Keratinocyte (primary cell): ENCODE measurements at regions not wholly inside any gene's neighbourhood (a gene's known extent, or its start where the extent isn't known, plus 50 kb on each side); places are given as distances from the start of the nearest gene placed in this dataset.

Source experiments
- DNase-seq: peaks from one replicate; pipeline ENCODE4 v3.0.0-alpha.2; 2011; ENCODE audit warnings: low read depth, missing footprints, low spot score
- FAIRE-seq: peaks from 2 replicates; lab custom pipeline; 2011; peaks lifted over from hg19 to GRCh38; lab: Jason Lieb, UNC
- H2AFZ ChIP-seq: 2 replicates; pipeline ENCODE4 v1.6.0; 2012; ENCODE audit warnings: low read length, control low read depth, inconsistent platforms; ENCODE audit not compliant: control insufficient read depth
- H3K27ac ChIP-seq: 2 replicates; pipeline ENCODE4 v1.5.1; 2011; ENCODE audit warnings: low read length; ENCODE audit not compliant: control insufficient read depth, insufficient read depth
- H3K27me3 ChIP-seq: 3 replicates; pipeline ENCODE4 v1.6.0; 2011; ENCODE audit warnings: low read length; ENCODE audit not compliant: control insufficient read depth, insufficient read depth; ENCODE audit errors: extremely low read depth
- H3K36me3 ChIP-seq, 2 experiments: 2 replicates in 1 of 2; 3 replicates in 1 of 2; pipeline ENCODE4 v1.5.1; 2011; ENCODE audit warnings: low read length in 2 of 2, mild to moderate bottlenecking in 1 of 2; ENCODE audit not compliant: control insufficient read depth in 2 of 2, insufficient read depth in 2 of 2; ENCODE audit errors: extremely low read depth in 1 of 2
- H3K4me1 ChIP-seq: 3 replicates; pipeline ENCODE4 v1.5.1; 2011; ENCODE audit warnings: low read length; ENCODE audit not compliant: control insufficient read depth, insufficient read depth; ENCODE audit errors: extremely low read depth
- H3K4me2 ChIP-seq: 3 replicates; pipeline ENCODE4 v1.6.0; 2011; ENCODE audit warnings: low read depth, low read length; ENCODE audit not compliant: control insufficient read depth, insufficient read depth; ENCODE audit errors: extremely low read depth
- H3K4me3 ChIP-seq, 3 experiments: fragments of 200-600 bp in 1 of 3; sonication (generic) in 1 of 3; 2 replicates in 2 of 3; 3 replicates in 1 of 3; pipeline ENCODE4 v1.5.1; 2011 to 2016; ENCODE audit warnings: low read length in 3 of 3, mild to moderate bottlenecking in 3 of 3, control low read depth in 2 of 3, inconsistent platforms in 1 of 3, low read depth in 1 of 3, mixed read lengths in 1 of 3, mixed run types in 1 of 3, moderate library complexity in 1 of 3; ENCODE audit not compliant: control insufficient read depth in 2 of 3, insufficient read depth in 2 of 3; ENCODE audit errors: extremely low read depth in 1 of 3
- H3K79me2 ChIP-seq: 2 replicates; pipeline ENCODE4 v1.6.0; 2012; ENCODE audit warnings: low read length; ENCODE audit not compliant: control insufficient read depth, insufficient read depth
- H3K9ac ChIP-seq: 3 replicates; pipeline ENCODE4 v1.6.0; 2011; ENCODE audit warnings: low read length; ENCODE audit not compliant: control insufficient read depth, insufficient read depth; ENCODE audit errors: extremely low read depth
- H3K9me1 ChIP-seq: 3 replicates; pipeline ENCODE4 v1.6.0; 2011; ENCODE audit warnings: low read length; ENCODE audit not compliant: control insufficient read depth, insufficient read depth; ENCODE audit errors: extremely low read depth
- H3K9me3 ChIP-seq: 2 replicates; pipeline ENCODE4 v1.5.1; 2012; ENCODE audit warnings: low read depth, low read length; ENCODE audit not compliant: control insufficient read depth
- H4K20me1 ChIP-seq: 3 replicates; pipeline ENCODE4 v1.6.0; 2011; ENCODE audit warnings: low read length; ENCODE audit not compliant: control insufficient read depth, insufficient read depth; ENCODE audit errors: extremely low read depth
- EZH2 ChIP-seq: IDR thresholded peaks from one replicate; pipeline ENCODE4 v1.6.1; 2012; ENCODE audit warnings: inconsistent platforms, mild to moderate bottlenecking, low read length, moderate library complexity
- dilution Hi-C: fragments of 300-500 bp; cut with MboI; formaldehyde crosslinking; loops from one replicate; pipeline ENCODE4 v1.7.0; 2020; ENCODE audit warnings: low sequenced_read_pairs; ENCODE audit not compliant: extremely low pct_ligation_motif_present
- TF ChIP-seq, protein P1 (sequence below), 3 experiments: IDR thresholded peaks in 1 of 3; conservative IDR thresholded peaks in 1 of 3; optimal IDR thresholded peaks in 1 of 3; 2 replicates in 2 of 3; 3 replicates in 1 of 3; pipeline versions ENCODE3 to v1.5.1; 2011; ENCODE audit warnings: low read length in 3 of 3, mild to moderate bottlenecking in 3 of 3, moderate library complexity in 2 of 3, control low read depth in 1 of 3, inconsistent platforms in 1 of 3; ENCODE audit not compliant: insufficient read depth in 2 of 3; ENCODE audit errors: extremely low read depth in 1 of 3

DNA sequence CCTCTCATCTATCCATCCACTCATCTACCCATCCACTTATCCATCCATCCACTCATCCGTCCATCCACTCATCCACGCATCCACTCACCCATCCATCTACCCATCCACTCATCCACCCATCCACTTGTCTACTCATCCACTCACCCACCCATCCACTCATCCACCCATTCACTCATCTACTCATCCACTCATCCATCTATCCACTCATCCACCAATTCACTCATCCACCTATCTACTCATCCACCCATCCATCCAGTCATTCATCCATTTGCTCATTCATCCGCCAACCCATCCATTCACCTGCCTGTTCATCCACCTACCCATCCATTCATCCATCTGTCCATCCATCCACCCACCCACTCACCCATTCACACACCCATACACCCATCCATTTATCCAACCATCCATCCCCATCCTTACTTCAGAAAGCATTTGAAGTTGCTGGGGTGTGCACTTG is 329.6 kb downstream of the SEC14L1 start:
- dilution Hi-C loops, result no loop called here
- H3K9me1 ChIP-seq, result peaks cover 18% of the 10 kb centered on the region
- H3K4me2 ChIP-seq, result peak overlapping the region; percentile 87

DNA sequence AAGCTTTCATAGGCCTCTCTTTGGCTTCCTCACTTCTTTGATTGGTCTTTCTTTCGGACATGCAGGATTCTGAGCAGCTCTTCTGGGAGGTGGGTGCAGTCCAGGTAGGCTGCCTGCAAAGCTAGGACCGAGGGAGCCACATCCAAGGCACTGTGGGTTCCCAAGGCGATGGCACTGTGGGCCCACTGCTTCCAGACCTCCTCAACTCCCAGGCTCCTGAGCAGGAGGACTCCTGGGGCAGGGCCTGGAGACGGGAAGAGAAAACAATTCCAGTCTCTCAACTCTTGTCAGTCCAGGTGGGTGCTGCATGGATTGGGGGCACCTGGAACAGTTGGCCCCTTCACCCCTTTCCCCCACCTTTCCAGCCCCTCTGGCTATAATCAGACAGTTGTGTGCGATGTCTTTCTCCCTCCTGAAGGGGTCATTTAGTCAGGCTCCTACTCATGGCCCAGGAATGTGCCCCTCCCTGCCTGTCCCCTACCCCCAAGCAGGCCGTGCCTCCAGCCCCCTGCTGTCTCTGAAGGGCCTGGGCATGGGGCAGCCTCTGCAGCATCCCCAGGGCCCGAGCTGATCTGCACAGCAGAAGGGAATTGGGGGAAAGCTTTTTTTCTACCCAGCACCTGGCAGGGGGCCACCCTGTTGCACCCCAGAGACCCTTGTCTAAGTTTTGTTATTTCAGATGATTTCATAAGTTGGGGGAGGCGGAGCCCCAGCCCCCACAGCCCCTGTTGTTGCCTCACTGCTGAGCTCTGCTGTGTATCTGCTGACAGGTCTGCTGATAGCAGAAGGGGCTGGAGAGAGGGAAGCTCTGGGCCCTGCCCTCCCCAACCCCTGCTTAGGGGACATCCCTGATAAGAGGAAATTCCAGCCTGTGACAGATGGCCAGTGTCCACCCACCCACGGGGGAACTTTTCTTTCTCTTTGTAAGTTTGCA is 330.3 kb downstream of the SEC14L1 start:
- no peak for TF ChIP-seq EZH2
- TF ChIP-seq, protein P1, sequence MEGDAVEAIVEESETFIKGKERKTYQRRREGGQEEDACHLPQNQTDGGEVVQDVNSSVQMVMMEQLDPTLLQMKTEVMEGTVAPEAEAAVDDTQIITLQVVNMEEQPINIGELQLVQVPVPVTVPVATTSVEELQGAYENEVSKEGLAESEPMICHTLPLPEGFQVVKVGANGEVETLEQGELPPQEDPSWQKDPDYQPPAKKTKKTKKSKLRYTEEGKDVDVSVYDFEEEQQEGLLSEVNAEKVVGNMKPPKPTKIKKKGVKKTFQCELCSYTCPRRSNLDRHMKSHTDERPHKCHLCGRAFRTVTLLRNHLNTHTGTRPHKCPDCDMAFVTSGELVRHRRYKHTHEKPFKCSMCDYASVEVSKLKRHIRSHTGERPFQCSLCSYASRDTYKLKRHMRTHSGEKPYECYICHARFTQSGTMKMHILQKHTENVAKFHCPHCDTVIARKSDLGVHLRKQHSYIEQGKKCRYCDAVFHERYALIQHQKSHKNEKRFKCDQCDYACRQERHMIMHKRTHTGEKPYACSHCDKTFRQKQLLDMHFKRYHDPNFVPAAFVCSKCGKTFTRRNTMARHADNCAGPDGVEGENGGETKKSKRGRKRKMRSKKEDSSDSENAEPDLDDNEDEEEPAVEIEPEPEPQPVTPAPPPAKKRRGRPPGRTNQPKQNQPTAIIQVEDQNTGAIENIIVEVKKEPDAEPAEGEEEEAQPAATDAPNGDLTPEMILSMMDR (optimal IDR thresholded peaks at IDR 0.05 in 1 of 3, IDR thresholded peaks at IDR 0.05 in 1 of 3, conservative IDR thresholded peaks at IDR 0.05 in 1 of 3; ENCODE audit: extremely low read depth in 1 of 3, insufficient read depth in 2 of 3, low read length in 3 of 3), result no peak
- dilution Hi-C loops, result no loop called here
- Histone ChIP-seq H2AFZ (no peak overlapping the region), H3K4me1 (peaks cover 70% of the 10 kb centered on the region), H3K27me3 (no peaks in the 10 kb centered on the region), H3K36me3 (peaks cover 7 to 15% of the 10 kb centered on the region in 2 experiments), H3K9me3 (no peaks in the 10 kb centered on the region), H3K79me2 (peaks cover 71% of the 10 kb centered on the region), H4K20me1 (peaks cover 11% of the 10 kb centered on the region), H3K4me3 (peak overlapping the region in 1 of 3 experiments; percentile 3), H3K9ac (peak overlapping the region; percentile 48), H3K9me1 (peaks cover 21% of the 10 kb centered on the region), H3K4me2 (peak overlapping the region; percentile 87), H3K27ac (peak overlapping the region; percentile 77)
- no peak for DNase-seq
- no peak for FAIRE-seq

More for the DNA sequence above, 329.6 kb downstream of the SEC14L1 start:
- Histone ChIP-seq H3K79me2 (peaks cover 67% of the 10 kb centered on the region), H4K20me1 (peaks cover 4% of the 10 kb centered on the region), H3K9me3 (no peaks in the 10 kb centered on the region), H3K36me3 (peaks cover 7 to 15% of the 10 kb centered on the region in 2 experiments), H3K4me3 (no peak overlapping the region), H3K4me1 (peaks cover 68% of the 10 kb centered on the region), H3K27me3 (no peaks in the 10 kb centered on the region), H2AFZ (no peak overlapping the region), H3K27ac (peak overlapping the region; percentile 77), H3K9ac (no peak overlapping the region)
- no peak for TF ChIP-seq EZH2
- TF ChIP-seq, protein P1 (optimal IDR thresholded peaks at IDR 0.05 in 1 of 3, IDR thresholded peaks at IDR 0.05 in 1 of 3, conservative IDR thresholded peaks at IDR 0.05 in 1 of 3; ENCODE audit: extremely low read depth in 1 of 3, insufficient read depth in 2 of 3, low read length in 3 of 3), result no peak
- FAIRE-seq (no peak), DNase-seq (no peak)
